ENCODE measurements at regions not wholly inside any gene's neighbourhood (a gene's known extent, or its start where the extent isn't known, plus 50 kb on each side); places are given as distances from the start of the nearest gene placed in this dataset.

GRCh38 chr10:59078978-59079377, 97.5 kb upstream of the PHYHIPL start:
- TF ChIP-seq ZNF138 (CRISPR knock-in tag; conservative IDR thresholded peaks at IDR 0.05) (no peak), HMGXB4 (CRISPR knock-in tag; IDR thresholded peaks at IDR 0.05) (no peak), TEAD4 (CRISPR knock-in tag; IDR thresholded peaks at IDR 0.05) (no peak), E2F4 (CRISPR knock-in tag; IDR thresholded peaks at IDR 0.05; ENCODE audit: borderline replicate concordance, low read depth) (no peak), PRDM15 (CRISPR knock-in tag; IDR thresholded peaks at IDR 0.05) (no peak), ELF4 (CRISPR knock-in tag; IDR thresholded peaks at IDR 0.05; ENCODE audit: low read depth) (no peak), CTCF (IDR thresholded peaks at IDR 0.05) (no peak), ETV6 (CRISPR knock-in tag; IDR thresholded peaks at IDR 0.05) (no peak), ZNF423 (CRISPR knock-in tag; IDR thresholded peaks at IDR 0.05) (no peak), TEAD1 (CRISPR knock-in tag; IDR thresholded peaks at IDR 0.05) (no peak), ZNF263 (CRISPR knock-in tag; IDR thresholded peaks at IDR 0.05; ENCODE audit: low read depth) (no peak)
- Mint-ChIP-seq H3K27ac (no peak overlapping the region), H3K27me3 (ENCODE audit: low read depth) (no peaks in the 10 kb centered on the region), H3K4me3 (no peak overlapping the region), H3K9me3 (no peaks in the 10 kb centered on the region), H3K36me3 (no peaks in the 10 kb centered on the region), H3K4me1 (no peaks in the 10 kb centered on the region)
- DNase-seq (ENCODE audit: low spot score) (no peak), ATAC-seq (no peak)
- ChIA-PET POLR2A (no interaction called here), CTCF (no interaction called here)

GRCh38 chr10:59079386-59080226, 96.8 kb upstream of the PHYHIPL start:
- no peaks in the 10 kb centered on the region for H3K27me3 Mint-ChIP-seq (ENCODE audit: low read depth)
- H3K4me1 Mint-ChIP-seq = no peaks in the 10 kb centered on the region
- ATAC-seq (no peak), DNase-seq (ENCODE audit: low spot score) (no peak)
- no peaks in the 10 kb centered on the region for H3K36me3 Mint-ChIP-seq
- ChIA-PET POLR2A (no interaction called here), CTCF (no interaction called here)
- no peak overlapping the region for H3K4me3 Mint-ChIP-seq
- no peak for TF ChIP-seq NFYB (CRISPR knock-in tag; conservative IDR thresholded peaks at IDR 0.05; ENCODE audit: low read depth)
- TF ChIP-seq, protein P1, sequence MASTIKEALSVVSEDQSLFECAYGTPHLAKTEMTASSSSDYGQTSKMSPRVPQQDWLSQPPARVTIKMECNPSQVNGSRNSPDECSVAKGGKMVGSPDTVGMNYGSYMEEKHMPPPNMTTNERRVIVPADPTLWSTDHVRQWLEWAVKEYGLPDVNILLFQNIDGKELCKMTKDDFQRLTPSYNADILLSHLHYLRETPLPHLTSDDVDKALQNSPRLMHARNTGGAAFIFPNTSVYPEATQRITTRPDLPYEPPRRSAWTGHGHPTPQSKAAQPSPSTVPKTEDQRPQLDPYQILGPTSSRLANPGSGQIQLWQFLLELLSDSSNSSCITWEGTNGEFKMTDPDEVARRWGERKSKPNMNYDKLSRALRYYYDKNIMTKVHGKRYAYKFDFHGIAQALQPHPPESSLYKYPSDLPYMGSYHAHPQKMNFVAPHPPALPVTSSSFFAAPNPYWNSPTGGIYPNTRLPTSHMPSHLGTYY (CRISPR knock-in tag; IDR thresholded peaks at IDR 0.05) = no peak
- TF ChIP-seq, protein P2, sequence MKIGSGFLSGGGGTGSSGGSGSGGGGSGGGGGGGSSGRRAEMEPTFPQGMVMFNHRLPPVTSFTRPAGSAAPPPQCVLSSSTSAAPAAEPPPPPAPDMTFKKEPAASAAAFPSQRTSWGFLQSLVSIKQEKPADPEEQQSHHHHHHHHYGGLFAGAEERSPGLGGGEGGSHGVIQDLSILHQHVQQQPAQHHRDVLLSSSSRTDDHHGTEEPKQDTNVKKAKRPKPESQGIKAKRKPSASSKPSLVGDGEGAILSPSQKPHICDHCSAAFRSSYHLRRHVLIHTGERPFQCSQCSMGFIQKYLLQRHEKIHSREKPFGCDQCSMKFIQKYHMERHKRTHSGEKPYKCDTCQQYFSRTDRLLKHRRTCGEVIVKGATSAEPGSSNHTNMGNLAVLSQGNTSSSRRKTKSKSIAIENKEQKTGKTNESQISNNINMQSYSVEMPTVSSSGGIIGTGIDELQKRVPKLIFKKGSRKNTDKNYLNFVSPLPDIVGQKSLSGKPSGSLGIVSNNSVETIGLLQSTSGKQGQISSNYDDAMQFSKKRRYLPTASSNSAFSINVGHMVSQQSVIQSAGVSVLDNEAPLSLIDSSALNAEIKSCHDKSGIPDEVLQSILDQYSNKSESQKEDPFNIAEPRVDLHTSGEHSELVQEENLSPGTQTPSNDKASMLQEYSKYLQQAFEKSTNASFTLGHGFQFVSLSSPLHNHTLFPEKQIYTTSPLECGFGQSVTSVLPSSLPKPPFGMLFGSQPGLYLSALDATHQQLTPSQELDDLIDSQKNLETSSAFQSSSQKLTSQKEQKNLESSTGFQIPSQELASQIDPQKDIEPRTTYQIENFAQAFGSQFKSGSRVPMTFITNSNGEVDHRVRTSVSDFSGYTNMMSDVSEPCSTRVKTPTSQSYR (CRISPR knock-in tag; IDR thresholded peaks at IDR 0.05) = no peak
- no peak for TF ChIP-seq SOX15 (CRISPR knock-in tag; IDR thresholded peaks at IDR 0.05)
- H3K27ac Mint-ChIP-seq = no peak overlapping the region
- no peaks in the 10 kb centered on the region for H3K9me3 Mint-ChIP-seq
